GM11168 (cell line): ENCODE measurements at regions not wholly inside any gene's neighbourhood (a gene's known extent, or its start where the extent isn't known, plus 50 kb on each side); places are given as distances from the start of the nearest gene placed in this dataset.

Source experiments
- in situ Hi-C: fragments of 300-500 bp; cut with MboI; formaldehyde crosslinking; loops from one replicate; pipeline ENCODE4 v1.12.0; 2022; ENCODE audit warnings: low sequenced_read_pairs; ENCODE audit not compliant: unreplicated experiment

DNA sequence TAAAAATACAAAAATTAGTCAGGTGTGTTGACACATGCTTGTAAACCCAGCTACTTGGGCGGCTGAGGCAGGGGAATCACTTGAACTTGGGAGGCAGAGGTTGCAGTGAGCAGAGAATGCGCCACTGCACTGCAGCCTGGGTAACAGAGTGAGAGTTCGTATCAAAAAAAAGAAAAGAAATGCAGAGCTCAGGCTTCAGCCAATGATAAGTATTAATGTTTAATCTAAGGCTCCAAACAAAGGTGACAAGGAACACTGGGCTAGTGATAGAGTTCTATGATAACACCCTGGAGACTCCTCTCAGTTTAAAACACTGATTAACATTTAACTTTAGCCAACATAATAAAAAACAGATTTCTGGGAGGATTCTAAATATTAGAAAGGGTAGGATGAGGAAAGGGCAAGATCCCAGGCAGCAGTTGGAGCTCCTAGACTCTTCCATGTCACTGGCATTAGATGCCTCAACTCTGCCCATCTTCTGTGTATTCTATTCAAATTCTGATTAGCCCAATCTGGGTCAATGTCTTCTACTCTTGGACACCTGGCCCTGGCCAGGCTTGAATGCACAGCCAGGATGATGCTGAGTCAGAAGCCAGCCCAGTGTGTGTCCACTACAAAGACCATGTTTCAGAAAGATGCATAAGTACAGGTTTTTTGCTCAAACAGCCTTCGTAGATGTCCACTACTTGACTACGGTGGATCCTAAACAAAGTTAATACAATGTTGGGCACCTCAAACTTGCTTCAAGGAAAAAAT lies 91.0 kb upstream of the FAM169A start:
- in situ Hi-C loops: no loop called here

DNA sequence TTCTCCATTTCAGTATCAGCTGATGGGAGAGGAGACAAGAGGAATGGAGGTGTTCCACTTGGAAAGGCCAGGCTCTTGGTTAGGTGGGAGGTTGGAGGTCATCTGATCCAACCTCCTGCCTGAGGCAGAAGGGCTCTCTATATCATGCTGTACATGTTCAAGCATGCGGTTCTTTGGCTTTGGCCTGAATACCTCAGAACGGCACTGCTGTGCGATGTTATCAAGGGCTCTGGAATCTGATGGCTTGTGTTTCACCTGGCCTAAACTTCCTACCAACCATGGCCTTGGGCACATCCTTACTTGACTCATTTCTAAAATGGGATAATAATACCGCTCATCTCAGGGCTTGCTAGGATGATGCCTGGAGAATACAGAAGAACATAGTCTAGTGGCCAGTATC lies 90.1 kb upstream of the FAM169A start:
- in situ Hi-C loops: no loop called here

DNA sequence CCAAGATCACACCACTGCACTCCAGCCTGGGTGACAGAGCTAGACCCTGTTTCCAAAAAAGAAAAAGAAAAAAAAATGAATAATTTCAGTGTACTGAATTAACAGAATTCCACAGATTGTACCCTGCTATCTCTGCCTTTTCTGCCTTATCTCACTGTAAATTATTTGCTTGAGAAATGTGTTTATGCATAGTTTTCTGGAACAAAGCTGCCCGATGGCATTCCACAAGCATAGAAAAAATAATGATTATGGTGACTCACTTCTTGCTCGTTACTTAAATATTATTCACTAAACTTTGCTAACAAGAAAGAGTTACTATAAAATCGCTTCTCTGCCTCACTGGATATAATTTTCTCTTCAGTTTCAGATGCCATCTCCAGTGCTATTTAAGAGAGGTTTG lies 88.7 kb upstream of the FAM169A start:
- in situ Hi-C loops: no loop called here

- in situ Hi-C loops: no loop called here
These were observed 87.9 kb upstream of the FAM169A start for GRCh38 chr5:74953937-74954720.

DNA sequence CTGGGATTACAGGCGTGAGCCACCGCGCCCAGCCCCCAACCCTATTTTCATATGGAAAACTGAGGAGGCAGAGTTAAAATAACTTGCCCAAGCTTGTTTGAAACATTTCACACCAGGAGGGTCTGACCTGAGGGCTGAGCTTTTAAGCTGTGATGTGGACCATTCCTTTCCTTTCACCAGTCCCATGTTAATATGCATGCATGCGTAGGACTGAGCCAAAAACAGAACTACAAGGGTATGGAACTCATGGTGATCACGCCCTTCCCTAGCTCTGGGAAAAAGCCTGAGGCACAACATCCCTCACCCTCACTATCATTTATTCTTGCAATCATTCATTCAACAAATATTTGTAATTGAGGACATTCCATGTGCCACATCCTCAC lies 87.4 kb upstream of the FAM169A start:
- in situ Hi-C loops: no loop called here

GRCh38 chr5:74952406-74952805 lies 86.2 kb upstream of the FAM169A start:
- in situ Hi-C loops: no loop called here

- in situ Hi-C loops: no loop called here
These were observed 85.7 kb upstream of the FAM169A start for GRCh38 chr5:74951865-74952264.

GRCh38 chr5:74950836-74951515 lies 84.8 kb upstream of the FAM169A start:
- in situ Hi-C loops: no loop called here

- in situ Hi-C loops: loop anchor here (25.0 kb wide), 1 partner anchor 312 kb away; no protein-coding TSS in a partner anchor
These were observed 83.8 kb upstream of the FAM169A start for GRCh38 chr5:74949976-74950375.

- in situ Hi-C loops: loop anchor here (25.0 kb wide), 1 partner anchor 314 kb away; no protein-coding TSS in a partner anchor
These were observed 81.9 kb upstream of the FAM169A start for GRCh38 chr5:74948031-74948546.

DNA sequence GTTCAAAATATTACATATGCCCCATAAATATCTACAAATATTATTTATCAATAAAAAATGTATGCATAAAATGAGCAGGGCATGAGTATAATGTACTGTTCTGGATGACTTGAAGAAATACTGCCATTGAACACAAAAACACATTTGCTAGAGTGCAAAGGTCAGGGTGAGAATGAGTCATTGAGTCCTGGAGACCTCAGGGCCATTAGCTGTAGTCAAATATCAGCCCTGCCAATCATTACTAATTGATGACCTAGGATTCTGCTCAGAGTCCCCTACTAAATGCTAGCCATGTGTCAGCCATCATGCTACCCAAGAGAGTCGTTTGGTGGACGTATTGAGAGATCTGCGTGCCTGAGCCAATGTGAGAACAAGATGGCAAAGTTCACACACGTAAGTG lies 80.3 kb upstream of the FAM169A start:
- in situ Hi-C loops: loop anchor here (25.0 kb wide), 1 partner anchor 316 kb away; no protein-coding TSS in a partner anchor

GRCh38 chr5:74945561-74946165 lies 79.5 kb upstream of the FAM169A start:
- in situ Hi-C loops: loop anchor here (25.0 kb wide), 1 partner anchor 317 kb away; no protein-coding TSS in a partner anchor

DNA sequence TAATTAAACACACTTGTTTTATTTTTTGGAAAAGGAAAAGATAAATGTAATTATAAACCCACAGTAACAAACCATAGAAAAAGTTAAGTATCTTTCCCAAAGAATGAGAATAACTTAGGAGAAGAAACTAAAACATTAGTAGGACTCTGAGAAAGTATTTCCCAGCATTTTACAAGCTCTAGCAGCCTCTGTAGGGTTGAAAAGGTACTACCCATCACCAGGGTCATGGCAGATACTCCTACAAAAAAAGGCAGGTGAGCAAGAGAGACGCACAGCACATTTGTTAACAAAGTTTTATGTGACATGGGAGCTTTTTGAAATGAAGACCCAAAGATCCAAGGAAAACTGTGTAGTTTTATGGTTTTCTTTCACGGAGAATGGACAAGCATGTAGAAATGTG lies 77.7 kb upstream of the FAM169A start:
- in situ Hi-C loops: loop anchor here (25.0 kb wide), 1 partner anchor 318 kb away; no protein-coding TSS in a partner anchor

GRCh38 chr5:74942622-74943286 lies 76.6 kb upstream of the FAM169A start:
- in situ Hi-C loops: loop anchor here (25.0 kb wide), 1 partner anchor 320 kb away; no protein-coding TSS in a partner anchor

DNA sequence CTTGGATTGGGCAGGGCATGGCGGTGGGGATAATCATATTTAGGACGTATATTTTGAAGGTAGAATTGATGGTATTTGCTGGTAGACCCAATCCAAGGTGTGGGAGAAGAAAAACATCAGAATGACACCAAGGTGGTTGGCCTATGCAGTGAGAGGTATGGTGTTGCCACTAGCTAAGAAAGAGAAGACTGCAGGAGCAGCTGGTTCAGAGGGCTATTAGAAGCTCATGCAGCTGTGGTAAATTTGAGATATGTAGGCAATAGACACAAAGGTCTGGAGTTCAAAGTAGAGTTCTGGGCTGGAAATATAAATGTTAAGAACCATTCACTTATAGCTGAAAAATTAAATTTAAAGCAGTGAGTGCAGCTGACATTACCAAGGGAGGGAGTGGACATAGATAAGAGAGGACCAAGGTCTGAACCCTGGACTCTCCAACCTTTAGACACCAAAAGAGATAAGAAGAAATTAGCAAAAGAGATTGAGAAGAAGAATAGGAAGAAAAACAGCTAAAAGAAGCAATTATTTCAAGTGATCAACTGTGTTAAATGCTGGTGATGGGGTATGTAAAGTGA lies 74.7 kb upstream of the FAM169A start:
- in situ Hi-C loops: loop anchor here (25.0 kb wide), 1 partner anchor 321 kb away; no protein-coding TSS in a partner anchor

GRCh38 chr5:74938250-74938933 lies 72.2 kb upstream of the FAM169A start:
- in situ Hi-C loops: loop anchor here (25.0 kb wide), 1 partner anchor 324 kb away; no protein-coding TSS in a partner anchor

- in situ Hi-C loops: loop anchor here (25.0 kb wide), 1 partner anchor 327 kb away; no protein-coding TSS in a partner anchor
These were observed 69.5 kb upstream of the FAM169A start for GRCh38 chr5:74935752-74936091.

DNA sequence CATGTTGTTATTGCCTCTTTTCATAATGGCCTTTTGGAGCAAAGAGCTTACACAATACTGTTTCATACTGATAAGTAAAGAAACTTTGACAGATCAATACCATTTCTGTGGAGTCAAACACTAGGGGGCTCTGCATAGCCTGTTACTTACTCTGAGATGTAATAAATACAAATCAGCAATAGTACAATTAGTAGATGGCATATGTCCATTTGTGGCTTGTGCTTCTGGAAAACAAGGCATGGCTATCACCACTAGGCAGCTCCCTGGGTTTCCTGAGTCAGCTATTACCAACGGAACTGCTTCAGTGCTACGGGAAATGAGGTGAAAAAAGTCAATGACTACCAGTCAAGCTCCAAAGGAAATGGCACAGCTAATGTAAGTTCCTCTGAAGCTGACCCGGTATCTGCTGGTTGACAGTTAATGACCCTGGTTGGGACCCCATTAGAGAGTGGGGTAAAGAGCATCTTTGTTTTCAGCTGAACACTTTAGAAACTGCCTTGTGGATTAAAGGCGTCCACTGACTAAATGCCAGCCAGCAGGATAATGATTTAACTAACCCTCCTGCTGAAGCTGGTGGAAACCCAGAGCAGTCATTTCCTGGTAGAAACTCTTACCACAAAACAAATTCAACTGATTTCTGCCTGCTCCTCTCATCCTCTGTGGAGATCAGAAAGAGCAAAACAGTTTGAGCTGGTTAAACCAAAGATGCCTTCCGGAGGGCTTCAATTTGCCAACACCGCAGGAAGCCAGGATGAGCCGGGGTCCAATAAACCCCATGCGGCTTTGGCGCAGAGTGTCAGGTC lies 69.0 kb upstream of the FAM169A start:
- in situ Hi-C loops: loop anchor here (25.0 kb wide), 1 partner anchor 327 kb away; no protein-coding TSS in a partner anchor
